CD4-positive, alpha-beta memory T cell (primary cell): ENCODE measurements at regions not wholly inside any gene's neighbourhood (a gene's known extent, or its start where the extent isn't known, plus 50 kb on each side); places are given as distances from the start of the nearest gene placed in this dataset.

Experiments used
- CTCF ChIA-PET: fragments of 350-600 bp; sonication (Branson Sonifier 250); formaldehyde crosslinking; loops from one replicate; lab custom pipeline; 2021; ENCODE audit warnings: inconsistent platforms; ENCODE audit not compliant: partially characterized antibody; lab: Charles Lee
- POLR2A ChIA-PET: fragments of 350-600 bp; sonication (Branson Sonifier 250); formaldehyde crosslinking; loops from one replicate; lab custom pipeline; 2021; ENCODE audit not compliant: partially characterized antibody; lab: Charles Lee
- DNase-seq, 5 donors: peaks; one replicate each; pipeline versions ENCODE4 v3.0.0 to v3.0.0-alpha.2; 2020 to 2022; ENCODE audit warnings: mixed read lengths in 1 of 5
- H3K27ac ChIP-seq: one replicate; pipeline ENCODE4 v1.7.0; 2013; ENCODE audit warnings: low read depth, low read length
- H3K27me3 ChIP-seq: 2 replicates; pipeline ENCODE4 v1.7.0; 2013; ENCODE audit warnings: mild to moderate bottlenecking, low read length, moderate library complexity; ENCODE audit not compliant: insufficient read depth
- H3K36me3 ChIP-seq: 2 replicates; pipeline ENCODE4 v1.7.0; 2013; ENCODE audit warnings: mild to moderate bottlenecking, low read length, moderate library complexity; ENCODE audit not compliant: insufficient read depth
- H3K4me1 ChIP-seq: 2 replicates; pipeline ENCODE4 v1.7.0; 2013; ENCODE audit warnings: mild to moderate bottlenecking, low read length, moderate library complexity; ENCODE audit not compliant: insufficient read depth
- H3K4me3 ChIP-seq, 2 donors: one replicate each; pipeline ENCODE4 v1.7.0; 2013; ENCODE audit warnings: low read length in 2 of 2, mild to moderate bottlenecking in 1 of 2
- H3K9me3 ChIP-seq, 2 donors: one replicate each; pipeline ENCODE4 v1.7.0; 2013; ENCODE audit warnings: low read length in 2 of 2, control low read depth in 1 of 2; ENCODE audit not compliant: control insufficient read depth in 1 of 2
- H3K27ac Mint-ChIP-seq, 7 donors: one replicate each; pipeline ENCODE4 v1.8.0; 2020 to 2021; ENCODE audit warnings: mixed read lengths in 7 of 7, mild to moderate bottlenecking in 6 of 7, inconsistent platforms in 3 of 7, moderate library complexity in 3 of 7
- H3K27me3 Mint-ChIP-seq, 2 donors: one replicate each; pipeline ENCODE4 v1.8.0; 2020 to 2021; ENCODE audit warnings: mixed read lengths in 2 of 2
- H3K36me3 Mint-ChIP-seq, 2 donors: one replicate each; pipeline ENCODE4 v1.8.0; 2020 to 2021; ENCODE audit warnings: mixed read lengths in 2 of 2, inconsistent platforms in 1 of 2, mild to moderate bottlenecking in 1 of 2
- H3K4me1 Mint-ChIP-seq, 4 donors: one replicate each; pipeline ENCODE4 v1.8.0; 2020 to 2021; ENCODE audit warnings: mixed read lengths in 4 of 4, mild to moderate bottlenecking in 1 of 4
- H3K4me3 Mint-ChIP-seq, 8 donors: one replicate each; pipeline ENCODE4 v1.8.0; 2020 to 2021; ENCODE audit warnings: mixed read lengths in 8 of 8, mild to moderate bottlenecking in 7 of 8, moderate library complexity in 6 of 8, inconsistent platforms in 3 of 8
- H3K9me3 Mint-ChIP-seq, 8 donors: one replicate each; pipeline ENCODE4 v1.8.0; 2020 to 2021; ENCODE audit warnings: mixed read lengths in 8 of 8, mild to moderate bottlenecking in 5 of 8, inconsistent platforms in 3 of 8, moderate library complexity in 1 of 8
- intact Hi-C: fragments of 100-400 bp; cut with micrococcal nuclease; formaldehyde crosslinking; loops from one replicate; pipeline ENCODE4 v1.15.1; 2023

- Histone ChIP-seq H3K27me3 (no peaks in the 10 kb centered on the region), H3K4me3 (no peak overlapping the region), H3K4me1 (no peaks in the 10 kb centered on the region), H3K9me3 (no peaks in the 10 kb centered on the region), H3K27ac (no peak overlapping the region), H3K36me3 (no peaks in the 10 kb centered on the region)
- no peak overlapping the region for H3K27ac Mint-ChIP-seq
- ChIA-PET POLR2A (no interaction called here), CTCF (no interaction called here)
- H3K4me3 Mint-ChIP-seq = no peak overlapping the region
- intact Hi-C loops = no loop called here
- H3K4me1 Mint-ChIP-seq = no peaks in the 10 kb centered on the region
- peaks cover 0 to 4% (median 0%) of the 10 kb centered on the region in 8 donors for H3K9me3 Mint-ChIP-seq
- H3K27me3 Mint-ChIP-seq = peaks cover 2 to 3% of the 10 kb centered on the region in 2 donors
- no peak for DNase-seq
- H3K36me3 Mint-ChIP-seq = no peaks in the 10 kb centered on the region
Measured at GRCh38 chr22:47376901-47377505, 614.6 kb downstream of the TBC1D22A start.

- Mint-ChIP-seq H3K4me3 (no peak overlapping the region), H3K36me3 (no peaks in the 10 kb centered on the region), H3K4me1 (no peaks in the 10 kb centered on the region), H3K27me3 (peaks cover 2 to 5% of the 10 kb centered on the region in 2 donors), H3K27ac (no peak overlapping the region), H3K9me3 (peaks cover 0 to 4% (median 0%) of the 10 kb centered on the region in 8 donors)
- no peak for DNase-seq
- no peak overlapping the region for H3K4me3 ChIP-seq
- CTCF ChIA-PET = no interaction called here
- H3K9me3 ChIP-seq = no peaks in the 10 kb centered on the region
- H3K27ac ChIP-seq = no peak overlapping the region
- H3K27me3 ChIP-seq = no peaks in the 10 kb centered on the region
- H3K36me3 ChIP-seq = no peaks in the 10 kb centered on the region
- POLR2A ChIA-PET = no interaction called here
- intact Hi-C loops = no loop called here
- H3K4me1 ChIP-seq = no peaks in the 10 kb centered on the region
Measured at GRCh38 chr22:47376322-47376700, 613.9 kb downstream of the TBC1D22A start.

DNA sequence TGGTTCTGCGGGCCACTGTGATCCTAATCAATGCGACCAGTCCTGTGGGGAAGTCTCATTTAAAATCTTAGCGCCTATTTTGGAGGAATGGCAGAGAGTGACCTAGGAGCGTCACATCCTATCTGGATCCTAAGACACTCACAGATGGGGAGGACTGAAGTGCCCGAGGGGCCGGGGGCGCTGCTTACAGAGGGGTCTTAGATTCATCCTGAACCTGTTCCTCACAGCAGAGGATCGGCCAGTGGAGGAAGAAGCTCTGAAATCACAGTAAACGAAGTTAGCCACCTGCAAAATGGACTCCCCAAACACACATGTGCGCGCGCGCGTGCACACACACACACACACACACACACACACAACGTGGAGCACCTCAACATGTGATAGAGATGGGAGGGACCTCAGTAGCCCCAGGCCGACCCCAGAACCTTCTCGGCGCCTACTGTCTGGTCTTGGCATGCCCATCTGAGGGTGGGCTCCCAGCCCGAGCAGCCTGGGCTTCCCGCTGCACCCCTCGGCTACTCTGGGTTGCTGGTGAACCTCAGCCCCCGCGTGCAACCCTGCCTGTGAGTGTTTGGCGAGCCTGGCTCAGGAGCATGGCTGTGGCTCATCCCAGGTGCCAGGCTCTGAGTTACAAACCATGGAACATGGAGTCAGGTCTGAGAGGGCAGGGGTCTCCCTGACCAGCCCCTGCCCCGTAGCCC, 613.3 kb downstream of the TBC1D22A start:
- Mint-ChIP-seq H3K36me3 (no peaks in the 10 kb centered on the region), H3K27ac (peak overlapping the region in 1 of 7 donors; percentile 42), H3K4me3 (no peak overlapping the region), H3K9me3 (peaks cover 0 to 4% (median 0%) of the 10 kb centered on the region in 8 donors), H3K4me1 (no peaks in the 10 kb centered on the region), H3K27me3 (peaks cover 2 to 3% of the 10 kb centered on the region in 2 donors)
- Histone ChIP-seq H3K4me3 (no peak overlapping the region), H3K9me3 (no peaks in the 10 kb centered on the region), H3K4me1 (no peaks in the 10 kb centered on the region), H3K36me3 (no peaks in the 10 kb centered on the region), H3K27ac (no peak overlapping the region), H3K27me3 (no peaks in the 10 kb centered on the region)
- POLR2A ChIA-PET = no interaction called here
- intact Hi-C loops = no loop called here
- CTCF ChIA-PET = no interaction called here
- DNase-seq = no peak

DNA sequence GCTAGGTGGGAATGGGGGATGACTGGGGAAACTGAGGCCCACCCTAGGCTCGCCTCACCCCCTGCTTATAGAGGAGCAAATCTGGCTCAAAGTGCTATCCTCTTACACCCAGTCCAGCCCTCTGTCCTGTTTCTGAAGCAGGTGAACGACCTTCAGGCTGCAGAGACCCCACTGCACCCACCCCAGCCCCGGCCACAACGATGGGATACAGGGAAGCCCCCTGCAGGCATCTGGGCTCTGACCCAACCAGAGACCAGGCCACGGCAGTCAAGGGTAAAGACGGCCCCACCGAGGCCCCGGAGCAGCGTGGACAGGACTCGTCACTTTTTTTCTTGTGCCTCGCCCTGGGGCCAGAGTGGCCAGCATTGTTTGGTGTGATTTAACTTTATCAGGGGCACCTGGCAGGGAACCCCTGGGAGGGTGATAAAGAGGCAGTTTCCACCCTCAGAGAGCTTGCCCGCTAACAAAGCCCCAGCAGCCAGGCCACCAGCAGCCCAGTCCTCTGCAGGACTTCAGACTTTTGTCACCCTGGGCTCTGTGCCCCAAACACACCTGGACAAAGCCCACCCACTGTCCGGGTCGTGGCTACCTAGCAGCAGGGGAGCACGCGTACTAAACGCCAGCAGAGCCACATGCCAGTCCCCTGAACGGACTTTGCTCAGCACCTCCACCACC, 612.6 kb downstream of the TBC1D22A start:
- H3K4me3 Mint-ChIP-seq = no peak overlapping the region
- peaks cover 2% of the 10 kb centered on the region in 2 donors for H3K27me3 Mint-ChIP-seq
- intact Hi-C loops = no loop called here

DNA sequence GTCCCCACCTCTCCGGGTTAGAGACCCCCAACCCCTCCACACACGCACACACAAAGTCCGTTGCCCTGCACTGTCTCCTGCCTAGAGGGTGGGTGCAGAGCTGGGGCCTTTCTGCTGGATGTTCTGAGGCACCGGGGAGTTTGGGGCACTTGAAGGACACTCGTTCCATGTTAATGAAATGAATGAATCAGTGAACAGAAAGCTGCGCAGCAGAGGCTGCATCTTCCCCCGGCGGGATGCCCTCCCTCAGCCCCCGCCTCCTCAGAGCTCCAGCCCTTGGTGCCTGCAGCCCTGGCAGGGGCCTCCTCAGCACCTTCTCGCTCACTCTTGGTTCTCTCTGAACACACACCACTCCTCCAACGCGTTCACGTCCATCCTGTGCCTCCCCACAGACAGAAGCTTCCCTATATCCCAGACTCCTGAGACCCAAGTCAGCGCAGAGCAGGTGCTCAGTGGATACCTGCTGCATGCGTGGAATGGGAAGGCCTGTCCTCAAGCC, 611.9 kb downstream of the TBC1D22A start:
- intact Hi-C loops = no loop called here
- DNase-seq = no peak

More for the DNA sequence above, 612.6 kb downstream of the TBC1D22A start:
- ChIA-PET CTCF (no interaction called here), POLR2A (no interaction called here)
- peak overlapping the region in 1 of 7 donors; percentile 42 for H3K27ac Mint-ChIP-seq
- no peak for DNase-seq
- H3K36me3 Mint-ChIP-seq = no peaks in the 10 kb centered on the region
- Histone ChIP-seq H3K36me3 (no peaks in the 10 kb centered on the region), H3K9me3 (no peaks in the 10 kb centered on the region), H3K27ac (no peak overlapping the region), H3K4me3 (no peak overlapping the region), H3K4me1 (no peaks in the 10 kb centered on the region), H3K27me3 (no peaks in the 10 kb centered on the region)
- no peaks in the 10 kb centered on the region for H3K4me1 Mint-ChIP-seq
- H3K9me3 Mint-ChIP-seq = peaks cover 0 to 4% (median 0%) of the 10 kb centered on the region in 8 donors

GRCh38 chr22:47373648-47374272, 611.3 kb downstream of the TBC1D22A start:
- Mint-ChIP-seq H3K27me3 (peaks cover 2% of the 10 kb centered on the region in 2 donors), H3K4me3 (no peak overlapping the region), H3K9me3 (peaks cover 0 to 4% (median 0%) of the 10 kb centered on the region in 8 donors), H3K4me1 (no peaks in the 10 kb centered on the region), H3K36me3 (no peaks in the 10 kb centered on the region), H3K27ac (no peak overlapping the region)
- POLR2A ChIA-PET = no interaction called here
- Histone ChIP-seq H3K4me1 (no peaks in the 10 kb centered on the region), H3K27me3 (no peaks in the 10 kb centered on the region), H3K27ac (no peak overlapping the region), H3K9me3 (no peaks in the 10 kb centered on the region), H3K4me3 (no peak overlapping the region), H3K36me3 (no peaks in the 10 kb centered on the region)
- CTCF ChIA-PET = no interaction called here
- DNase-seq = no peak
- intact Hi-C loops = no loop called here

More for the DNA sequence above, 611.9 kb downstream of the TBC1D22A start:
- Mint-ChIP-seq H3K36me3 (no peaks in the 10 kb centered on the region), H3K27ac (no peak overlapping the region), H3K9me3 (peaks cover 0 to 4% (median 0%) of the 10 kb centered on the region in 8 donors), H3K4me1 (no peaks in the 10 kb centered on the region), H3K27me3 (peaks cover 2% of the 10 kb centered on the region in 2 donors), H3K4me3 (no peak overlapping the region)
- ChIA-PET POLR2A (no interaction called here), CTCF (no interaction called here)
- Histone ChIP-seq H3K36me3 (no peaks in the 10 kb centered on the region), H3K4me1 (no peaks in the 10 kb centered on the region), H3K4me3 (no peak overlapping the region), H3K9me3 (no peaks in the 10 kb centered on the region), H3K27ac (no peak overlapping the region), H3K27me3 (no peaks in the 10 kb centered on the region)
